HG03575 (cell line): ENCODE measurements at regions not wholly inside any gene's neighbourhood (a gene's known extent, or its start where the extent isn't known, plus 50 kb on each side); places are given as distances from the start of the nearest gene placed in this dataset.

ENCODE experiments used
- ATAC-seq: cut with Tn5 transposase; IDR thresholded peaks from one replicate; pipeline ENCODE4 v1.9.1; 2021; ENCODE audit not compliant: unreplicated experiment, insufficient number of reproducible peaks, low FRiP score; ENCODE audit errors: extremely low read depth

DNA sequence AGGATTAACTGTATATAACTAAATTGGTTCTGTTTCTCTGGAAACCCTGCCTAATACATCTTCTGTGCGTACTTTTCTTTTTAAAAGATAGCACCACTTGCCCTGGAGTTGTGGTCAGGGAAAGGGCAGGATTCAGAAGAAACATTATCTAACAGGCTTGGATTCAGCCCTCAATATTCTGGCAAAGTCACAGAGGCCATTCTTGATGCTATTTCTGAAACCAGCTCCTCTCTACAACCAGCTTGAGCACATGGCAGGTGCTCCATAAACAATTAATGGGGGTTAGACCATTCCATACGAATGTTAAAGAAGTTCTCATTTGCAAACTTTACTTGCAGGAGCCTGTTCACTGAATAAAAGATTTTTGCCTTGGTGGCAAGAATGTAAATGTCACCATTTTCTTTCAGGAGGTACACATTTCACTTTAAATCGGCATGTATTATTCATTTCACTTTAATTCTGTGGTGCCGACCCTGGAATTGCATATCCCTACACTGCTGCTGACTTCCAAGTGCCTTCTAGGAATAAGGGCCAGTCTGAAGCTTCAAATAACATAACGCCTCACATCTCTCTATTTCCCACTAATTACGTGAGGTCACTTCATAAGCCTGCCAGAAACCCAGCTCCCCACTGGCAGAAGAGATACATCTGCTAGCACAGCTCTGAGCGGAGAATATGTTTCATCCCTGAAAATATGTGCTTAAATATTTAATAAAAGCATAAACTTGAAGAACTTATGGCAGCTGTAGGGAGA is 248.7 kb downstream of the ADGRG6 start:
- ATAC-seq, result no peak

DNA sequence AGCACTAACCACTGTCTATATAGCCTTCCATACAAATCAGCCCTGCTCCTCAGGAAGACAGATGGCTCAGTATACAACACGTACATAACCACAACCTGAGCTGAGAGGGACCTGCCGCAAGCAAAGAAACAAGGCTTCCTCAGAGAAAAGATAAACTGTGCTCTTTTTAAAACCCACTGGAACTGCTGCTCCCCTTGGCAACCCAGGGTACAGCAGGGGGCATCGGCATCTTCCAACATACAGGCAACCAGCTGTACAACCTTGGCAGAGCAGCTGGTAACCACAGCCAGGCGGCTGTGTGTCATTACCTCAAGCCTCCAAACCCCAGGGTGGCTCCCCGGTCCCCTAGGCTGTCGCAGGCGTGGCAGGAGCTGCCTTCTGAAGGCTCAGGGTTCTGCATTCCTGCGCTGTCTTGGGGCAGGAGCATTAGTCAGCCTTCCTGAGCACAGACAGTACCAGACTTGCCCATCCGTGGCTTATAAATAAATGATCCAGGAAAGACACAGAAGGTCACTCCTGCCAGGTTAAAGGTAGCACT is 249.5 kb downstream of the ADGRG6 start:
- ATAC-seq, result no peak

DNA sequence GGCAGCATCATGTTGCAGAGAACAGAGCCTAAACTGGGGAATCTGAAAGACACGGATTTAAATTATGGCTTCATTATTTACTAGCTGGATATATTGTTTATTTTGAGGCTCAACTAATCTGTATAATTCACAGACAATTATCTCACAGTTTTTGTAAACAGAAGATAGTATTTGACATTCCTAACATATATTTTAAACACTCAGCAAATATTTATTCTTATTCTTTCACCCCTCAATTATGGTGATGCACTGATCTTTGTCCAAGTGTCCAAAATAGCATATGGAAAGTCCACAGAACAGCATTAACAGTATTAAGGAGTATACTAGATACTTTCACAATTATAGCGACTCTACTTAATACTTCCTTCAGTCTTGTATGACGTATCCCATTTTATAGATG is 257.0 kb downstream of the ADGRG6 start:
- no peak for ATAC-seq

DNA sequence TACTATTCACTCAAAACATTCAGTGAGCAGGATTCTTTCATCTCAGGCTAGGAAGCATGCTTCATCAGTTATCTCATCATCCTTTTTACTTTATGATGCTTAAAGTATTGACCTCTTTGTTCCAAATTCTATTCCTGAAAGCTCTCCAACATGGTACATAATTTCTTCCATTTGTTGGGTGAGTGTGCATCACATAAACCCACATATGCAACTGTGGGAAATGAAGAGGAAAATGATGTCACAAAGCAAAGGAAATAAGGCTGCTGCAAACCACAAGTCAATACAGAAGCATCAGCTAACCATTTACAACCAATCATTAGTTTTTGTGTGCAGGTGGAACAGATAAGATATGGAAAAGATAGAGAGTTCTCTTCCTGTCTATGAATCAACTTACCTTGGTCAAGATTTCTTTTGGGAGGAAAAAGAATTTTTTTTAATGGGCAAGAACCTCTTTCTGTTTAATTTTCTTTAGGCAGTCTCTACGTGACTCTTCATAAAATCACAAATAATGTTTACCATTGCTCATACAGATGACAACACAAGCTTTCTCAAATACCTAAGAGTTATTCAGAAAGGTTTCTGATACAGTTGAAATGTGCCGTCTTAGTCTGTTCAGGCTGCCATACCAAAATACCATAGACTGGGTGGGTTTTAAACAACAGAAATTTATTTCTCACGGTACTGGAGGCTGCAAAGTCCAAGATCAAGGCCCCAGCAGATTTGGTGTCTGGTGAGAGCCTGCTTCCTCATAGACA is 259.9 kb downstream of the ADGRG6 start:
- ATAC-seq, result no peak

DNA sequence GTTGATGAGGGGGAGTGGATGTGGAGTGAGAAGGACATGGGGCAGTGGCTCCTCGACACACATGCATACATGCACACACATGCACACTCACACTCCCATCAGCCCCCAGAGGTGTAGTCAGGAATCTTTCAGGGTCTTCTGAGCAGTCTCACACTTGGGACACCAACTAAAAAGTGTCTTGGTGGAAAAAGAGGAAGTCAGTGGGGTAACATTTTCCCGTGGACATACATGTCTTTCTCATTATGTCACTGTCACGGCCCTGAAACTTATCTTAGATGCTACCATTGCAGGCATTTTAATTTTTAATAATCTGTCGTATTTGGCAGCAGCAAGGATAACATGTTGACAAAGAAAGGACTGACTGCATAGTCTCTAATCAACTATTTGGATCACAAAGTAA is 261.1 kb downstream of the ADGRG6 start:
- no peak for ATAC-seq

DNA sequence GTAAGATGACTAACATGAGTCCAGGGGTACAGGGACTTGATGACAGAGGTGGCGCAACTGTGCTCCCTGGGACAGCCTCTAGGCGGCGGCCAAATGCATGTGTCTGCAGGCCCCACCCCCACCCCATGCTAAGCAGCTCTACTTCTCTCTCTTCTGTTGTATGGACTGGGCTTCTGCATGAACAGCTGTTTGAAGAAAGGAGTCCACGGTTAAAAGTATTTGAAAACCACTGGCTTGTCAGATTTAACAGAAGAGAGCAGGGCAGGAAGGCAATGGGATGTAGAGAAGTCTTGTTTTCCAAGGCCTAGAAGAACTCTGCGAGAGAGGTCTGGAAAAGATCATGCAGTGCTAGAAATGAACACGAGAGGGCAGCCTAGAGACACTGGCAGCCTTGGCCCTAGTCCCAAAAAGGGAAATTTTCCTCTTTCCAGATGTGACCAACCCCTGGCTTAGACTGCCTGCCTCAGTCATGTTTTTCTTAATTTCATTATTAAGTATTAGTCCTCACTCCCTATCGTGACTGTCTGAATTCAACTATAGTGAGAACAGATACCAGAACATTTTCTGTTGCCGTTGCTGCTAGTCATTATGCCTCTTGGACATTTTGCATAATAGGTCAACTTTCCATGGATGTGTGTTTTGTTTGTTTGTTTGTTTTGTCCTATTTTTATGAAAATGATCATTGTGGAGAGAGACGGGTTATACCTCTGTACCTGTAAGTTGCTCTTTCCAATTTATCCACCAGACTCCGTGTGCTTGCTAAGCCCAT is 265.0 kb downstream of the ADGRG6 start:
- ATAC-seq, result no peak

DNA sequence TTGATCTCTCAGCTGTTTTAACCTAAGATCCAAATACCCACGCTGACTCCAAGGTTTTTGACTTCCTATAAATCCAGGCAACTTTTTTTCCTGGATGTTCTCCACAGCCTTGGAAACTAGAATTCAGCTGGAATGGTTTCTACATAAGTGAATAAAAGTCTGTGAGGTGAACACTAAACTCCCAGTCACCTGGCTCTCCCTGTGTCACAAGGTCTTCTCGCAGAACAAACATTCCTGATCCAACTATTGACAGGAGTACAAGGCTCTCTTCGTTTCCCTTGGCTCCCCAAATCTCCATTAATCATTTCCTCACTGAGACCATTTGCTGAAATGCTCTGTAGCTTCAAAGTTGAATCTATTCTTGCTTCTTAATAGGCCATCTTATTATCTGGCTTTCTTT is 265.7 kb downstream of the ADGRG6 start:
- no peak for ATAC-seq

DNA sequence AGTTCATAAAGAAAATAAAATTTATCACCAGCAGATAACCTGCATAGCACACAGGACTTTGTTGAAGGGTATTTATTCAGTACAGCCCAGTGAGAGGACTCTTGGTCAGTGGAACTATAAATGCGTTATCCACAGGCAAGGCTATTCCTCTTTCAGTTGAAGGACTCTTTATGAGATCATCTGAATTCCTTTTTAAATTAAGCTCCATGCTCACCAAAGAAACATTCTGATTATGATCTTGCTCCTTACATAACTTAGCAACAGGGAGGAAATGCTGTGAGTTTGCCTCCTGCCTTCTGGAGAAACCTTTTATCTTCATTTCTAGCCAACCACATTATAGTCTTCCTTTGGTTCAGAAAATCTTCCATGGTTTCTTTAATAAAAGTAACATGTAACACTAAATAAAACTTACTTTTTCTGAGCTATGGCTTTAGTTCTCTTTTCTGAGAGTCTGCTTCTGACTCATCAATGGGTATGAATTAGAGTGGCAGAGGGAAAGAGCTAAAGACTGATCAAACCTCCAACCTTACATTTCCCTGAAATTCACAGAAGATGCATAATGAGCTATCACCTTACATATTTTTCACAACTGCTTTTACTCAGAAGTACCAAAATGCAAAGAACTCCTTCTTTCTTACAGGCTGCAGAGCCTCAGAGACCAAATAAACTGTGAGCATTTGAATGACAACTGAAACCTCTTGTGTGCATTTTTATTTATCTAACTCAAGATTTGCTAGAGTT is 267.2 kb downstream of the ADGRG6 start:
- no peak for ATAC-seq

DNA sequence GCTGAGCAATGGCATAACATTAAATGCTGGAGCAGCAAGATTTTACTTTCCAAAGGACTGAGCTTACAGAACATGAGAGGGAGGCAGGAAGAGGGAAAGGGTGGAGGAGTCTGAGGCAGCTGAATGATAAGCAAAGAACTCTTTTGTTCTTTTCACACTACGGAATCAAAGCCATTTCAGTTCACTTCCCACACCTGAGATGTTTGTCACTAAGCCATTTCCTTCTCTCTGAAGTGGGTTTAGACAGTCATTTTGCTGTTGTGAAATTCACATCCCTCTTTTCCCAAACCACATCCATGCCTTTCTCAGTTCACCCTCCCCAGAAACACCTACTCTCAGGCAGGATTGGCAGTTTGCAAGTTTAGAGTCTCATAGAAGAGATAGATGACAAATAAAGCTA is 267.9 kb downstream of the ADGRG6 start:
- no peak for ATAC-seq

DNA sequence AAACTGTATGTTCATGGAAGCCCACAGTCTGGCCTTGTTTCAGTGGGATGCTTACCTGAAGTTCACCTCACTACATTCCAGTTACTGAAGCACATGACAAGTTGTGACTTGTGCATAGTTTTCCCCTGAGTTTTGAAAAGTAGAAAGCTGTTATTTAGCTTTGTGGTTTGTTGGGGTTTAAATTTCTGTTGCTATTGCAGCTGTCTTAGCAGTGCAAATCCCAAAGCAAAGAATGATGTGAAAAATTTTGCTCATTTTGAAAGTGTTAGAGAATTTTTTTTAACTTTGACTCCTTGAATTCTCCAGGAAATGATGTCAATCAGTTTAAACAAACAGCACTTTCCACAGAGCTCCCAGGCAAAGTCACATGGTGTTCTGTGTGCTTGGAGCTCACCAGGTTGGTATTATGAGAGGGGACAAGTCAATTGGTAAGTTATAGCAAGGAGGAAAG is 268.4 kb downstream of the ADGRG6 start:
- no peak for ATAC-seq

DNA sequence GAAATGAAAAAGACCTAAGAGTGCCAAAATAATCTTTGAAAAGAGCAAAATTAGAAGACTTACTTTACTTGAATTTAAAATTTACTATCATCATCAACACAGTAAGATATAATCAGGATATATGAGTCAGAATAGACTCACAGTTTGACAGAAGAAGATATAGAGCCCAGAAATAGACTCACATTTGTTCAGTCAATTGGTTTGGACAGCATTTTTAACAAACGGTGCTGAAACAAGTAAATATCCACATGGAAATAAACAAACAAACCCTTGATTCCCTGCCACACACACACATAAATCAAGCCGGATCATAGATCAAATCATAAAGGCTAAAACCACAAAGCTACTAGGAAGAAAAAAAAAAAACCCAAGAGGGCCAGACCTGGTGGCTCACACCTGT is 291.1 kb downstream of the ADGRG6 start:
- ATAC-seq, result no peak

DNA sequence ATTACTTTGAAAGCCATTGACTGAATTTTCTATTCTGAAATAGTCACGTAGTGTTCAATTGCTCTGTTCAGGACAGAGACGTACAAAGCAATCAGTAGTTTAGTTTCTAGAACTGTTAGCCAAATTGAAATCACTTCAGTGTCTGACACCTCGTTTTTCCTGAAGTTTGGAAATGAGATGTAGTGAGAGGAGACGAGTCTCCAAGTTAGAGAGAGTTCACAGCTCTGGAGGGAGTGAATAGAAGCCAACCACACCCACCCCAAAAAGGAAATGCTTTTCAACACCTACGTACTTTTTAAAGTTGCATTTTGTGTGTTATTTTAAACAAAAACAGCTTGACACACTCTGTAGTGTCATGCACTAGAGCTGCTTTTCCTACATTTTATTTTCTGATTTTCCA is 296.0 kb downstream of the ADGRG6 start:
- ATAC-seq, result no peak

DNA sequence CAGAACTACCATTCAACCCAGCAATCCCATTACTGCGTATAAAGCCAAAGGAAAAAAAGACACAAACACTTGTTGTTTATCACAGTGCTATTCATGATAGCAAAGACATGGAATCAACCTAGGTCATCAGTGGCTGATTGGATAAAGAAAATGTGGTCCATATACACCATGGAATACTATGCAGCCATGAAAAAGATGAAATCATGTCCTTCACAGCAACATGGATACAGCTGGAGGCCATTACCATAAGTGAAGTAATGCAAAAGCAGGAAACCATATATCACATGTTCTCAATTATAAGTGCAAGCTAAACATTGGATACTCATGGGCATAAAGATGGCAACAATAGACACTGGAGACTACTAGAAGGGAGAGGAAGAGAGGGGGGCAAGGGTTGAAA is 299.6 kb downstream of the ADGRG6 start:
- ATAC-seq, result no peak

DNA sequence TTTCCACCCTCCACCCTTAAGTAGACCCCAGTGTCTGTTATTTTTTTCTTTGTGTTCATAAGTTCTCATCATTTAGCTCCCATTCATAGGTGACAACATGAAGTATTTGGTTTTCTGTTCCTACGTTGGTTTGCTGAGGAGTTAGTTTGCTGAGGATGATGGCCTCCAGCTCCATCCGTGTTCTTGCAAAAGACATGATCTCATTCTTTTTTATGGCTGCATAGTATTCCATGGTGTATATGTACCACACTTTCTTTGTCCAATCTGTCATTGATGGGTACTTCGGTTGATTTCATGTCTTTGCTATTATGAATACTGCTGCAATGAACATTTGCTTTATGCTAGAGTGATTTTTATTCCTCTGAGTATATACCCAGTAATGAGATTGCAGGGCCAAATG is 301.2 kb downstream of the ADGRG6 start:
- no peak for ATAC-seq

DNA sequence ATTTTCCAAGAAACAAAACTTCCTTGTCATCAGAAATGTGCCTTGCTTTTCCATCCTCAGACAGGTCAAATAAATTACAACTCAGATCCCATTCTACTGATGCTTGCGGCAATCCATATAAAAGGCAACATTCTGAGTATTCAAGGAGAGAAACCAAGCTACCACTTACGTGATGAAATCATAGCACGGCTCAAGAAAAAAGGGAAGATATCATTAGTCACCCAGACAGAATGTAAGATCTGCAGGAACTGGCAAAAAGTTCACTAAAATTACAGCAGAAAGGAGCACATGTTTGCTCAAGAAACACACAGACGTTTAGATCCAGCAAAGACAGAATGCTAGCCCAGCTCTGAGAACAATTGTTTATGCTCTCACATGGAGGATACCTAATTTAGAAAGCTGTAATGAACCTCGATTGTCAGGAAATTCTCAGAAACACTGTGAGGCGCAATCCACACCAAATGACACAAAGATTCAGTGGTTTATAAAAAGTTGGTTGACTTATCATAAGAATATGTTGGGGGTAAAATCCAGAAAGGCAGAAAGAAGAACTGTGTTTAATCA is 304.2 kb downstream of the ADGRG6 start:
- ATAC-seq, result no peak

DNA sequence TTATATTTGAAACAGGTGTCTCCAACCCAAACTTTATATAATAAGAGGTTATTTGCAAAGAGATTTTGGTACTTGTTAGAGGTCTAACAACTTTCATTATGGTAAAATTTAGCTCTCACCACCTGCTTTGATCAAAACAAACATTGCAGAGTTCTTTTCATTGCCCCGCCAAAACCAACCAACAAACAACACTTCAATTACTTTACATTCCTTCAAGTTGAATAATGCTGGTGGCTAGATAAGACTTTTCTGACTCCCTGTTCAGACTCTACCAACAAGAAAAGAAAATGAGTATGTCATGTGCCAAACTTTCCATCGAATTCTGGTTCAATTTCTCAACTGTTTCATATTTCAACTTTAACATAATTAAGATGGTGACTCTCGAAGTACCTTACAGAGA is 311.1 kb downstream of the ADGRG6 start:
- ATAC-seq, result no peak

DNA sequence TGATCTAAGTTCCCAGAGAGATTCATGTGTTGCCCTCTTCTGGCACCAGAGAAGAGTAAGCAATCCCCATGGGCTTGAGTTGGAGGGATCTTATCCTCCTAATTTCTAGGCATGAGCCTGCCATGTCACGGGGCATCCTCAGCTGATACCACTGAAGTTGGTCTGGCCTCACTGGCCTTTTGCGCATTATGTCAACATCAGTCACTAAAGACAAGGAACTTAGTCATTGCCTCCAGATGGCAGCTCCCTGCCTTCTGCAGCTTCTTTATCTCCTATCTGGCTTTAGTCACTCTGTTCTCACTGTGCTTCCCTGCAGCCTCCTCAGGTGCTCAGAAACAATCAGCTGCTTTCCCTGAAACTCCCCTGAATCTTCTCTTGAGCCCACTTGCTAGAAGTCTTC is 312.2 kb downstream of the ADGRG6 start:
- no peak for ATAC-seq

DNA sequence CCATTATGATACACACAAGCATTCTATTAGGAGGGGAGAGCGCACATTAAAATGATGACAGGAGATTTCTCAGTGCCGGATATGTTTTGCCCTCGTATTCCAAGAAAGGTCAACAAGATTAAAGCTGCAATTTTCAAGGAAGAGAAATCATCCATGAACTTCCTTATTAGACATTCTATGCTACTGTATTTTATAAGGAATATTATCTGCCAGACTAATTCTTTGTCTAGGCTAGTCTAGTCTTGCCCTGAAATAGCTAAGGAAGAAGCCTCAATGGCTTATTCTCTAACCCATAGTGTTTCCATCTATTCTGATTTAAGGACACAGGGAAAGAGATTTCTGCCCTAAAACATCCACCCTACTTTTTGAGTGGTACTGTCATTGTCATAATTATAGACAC is 315.4 kb downstream of the ADGRG6 start:
- ATAC-seq, result no peak

DNA sequence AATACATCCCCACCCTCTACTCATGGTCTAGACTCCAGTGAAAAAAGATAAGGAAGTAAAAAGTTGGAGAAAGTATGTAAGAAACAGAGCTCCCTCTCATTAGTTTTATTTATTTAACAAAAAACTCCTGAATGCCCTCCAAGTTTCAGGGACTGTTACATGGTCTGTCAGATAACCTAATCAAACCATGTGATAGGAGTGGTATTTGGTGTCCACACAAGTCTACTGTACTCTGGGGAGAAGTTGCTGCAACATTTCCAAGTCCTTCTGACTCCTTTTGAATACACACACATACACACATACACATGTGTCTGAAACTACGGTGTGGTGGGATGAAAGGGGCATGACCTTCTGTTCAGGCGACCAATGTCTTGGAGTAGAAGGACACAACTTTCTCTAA is 320.0 kb downstream of the ADGRG6 start:
- no peak for ATAC-seq
